HepG2 (cell line): ENCODE measurements at regions not wholly inside any gene's neighbourhood (a gene's known extent, or its start where the extent isn't known, plus 50 kb on each side); places are given as distances from the start of the nearest gene placed in this dataset.
A peak's percentile ranks its signal among the peaks of the same experiment; 100 is the strongest.

Experiments
- ARNTL ChIP-seq: sonication (generic); formaldehyde crosslinking; IDR thresholded peaks from 2 replicates; pipeline ENCODE4 v1.4.0; 2020; ENCODE audit warnings: mild to moderate bottlenecking, missing genetic modification reagents
- HNF4A ChIP-seq: sonication (generic); formaldehyde crosslinking; IDR thresholded peaks from 2 replicates; pipeline ENCODE4 v1.4.0; 2020; ENCODE audit warnings: missing genetic modification reagents
- KLF15 ChIP-seq: sonication (generic); formaldehyde crosslinking; IDR thresholded peaks from 2 replicates; pipeline ENCODE4 v1.8.1; 2023; ENCODE audit warnings: borderline replicate concordance, mild to moderate bottlenecking, inconsistent platforms, missing genetic modification reagents, mixed read lengths
- NONO ChIP-seq, 2 experiments: fragments of 450-650 bp in 1 of 2; sonication (generic) in 1 of 2; formaldehyde crosslinking in 1 of 2; IDR thresholded peaks in 1 of 2; conservative IDR thresholded peaks in 1 of 2; 2 replicates each; pipeline versions ENCODE4 v1.6.1 to v1.8.0; 2017 to 2022; ENCODE audit warnings: mild to moderate bottlenecking in 1 of 2, missing genetic modification reagents in 1 of 2, moderate library complexity in 1 of 2
- RFXAP ChIP-seq: sonication (generic); formaldehyde crosslinking; IDR thresholded peaks from 2 replicates; pipeline ENCODE4 v1.4.0; 2020; ENCODE audit warnings: missing genetic modification reagents, borderline replicate concordance
- SMARCE1 ChIP-seq: fragments of 450-650 bp; IDR thresholded peaks from 2 replicates; pipeline ENCODE4 v1.6.1; 2017; ENCODE audit warnings: borderline replicate concordance
- ZNF20 ChIP-seq: sonication (generic); formaldehyde crosslinking; IDR thresholded peaks from 2 replicates; pipeline ENCODE4 v1.4.0; 2020; ENCODE audit warnings: mild to moderate bottlenecking, moderate library complexity, missing genetic modification reagents
- ZNF256 ChIP-seq: sonication (generic); formaldehyde crosslinking; conservative IDR thresholded peaks from 2 replicates; pipeline ENCODE4 v1.4.0; 2020; ENCODE audit warnings: missing genetic modification reagents
- ZNF354B ChIP-seq: sonication (generic); formaldehyde crosslinking; IDR thresholded peaks from 2 replicates; pipeline ENCODE4 v1.8.0; 2022; ENCODE audit warnings: mild to moderate bottlenecking, missing genetic modification reagents
- ZNF383 ChIP-seq: sonication (generic); formaldehyde crosslinking; IDR thresholded peaks from 2 replicates; pipeline ENCODE4 v1.4.0; 2020; ENCODE audit warnings: missing genetic modification reagents, mild to moderate bottlenecking, borderline replicate concordance
- ZNF451 ChIP-seq: sonication (generic); formaldehyde crosslinking; IDR thresholded peaks from 2 replicates; pipeline ENCODE4 v1.5.0; 2020; ENCODE audit warnings: mild to moderate bottlenecking, missing genetic modification reagents
- ZNF501 ChIP-seq: sonication (generic); formaldehyde crosslinking; IDR thresholded peaks from 2 replicates; pipeline ENCODE4 v1.5.1; 2020; ENCODE audit warnings: mild to moderate bottlenecking, moderate library complexity, missing genetic modification reagents
- ZSCAN29 ChIP-seq: sonication (generic); formaldehyde crosslinking; conservative IDR thresholded peaks from 2 replicates; pipeline ENCODE4 v1.4.0; 2020; ENCODE audit warnings: mild to moderate bottlenecking, missing genetic modification reagents
- ZSCAN9 ChIP-seq: IDR thresholded peaks from 2 replicates; pipeline ENCODE4 v1.6.1; 2016; ENCODE audit warnings: borderline replicate concordance
- ZZZ3 ChIP-seq: sonication (generic); formaldehyde crosslinking; IDR thresholded peaks from 2 replicates; pipeline ENCODE4 v1.4.0; 2020; ENCODE audit warnings: missing genetic modification reagents, mild to moderate bottlenecking, borderline replicate concordance
- TF ChIP-seq, protein P1 (sequence below): sonication (generic); formaldehyde crosslinking; IDR thresholded peaks from 2 replicates; pipeline ENCODE4 v1.9.0; 2021; ENCODE audit warnings: missing genetic modification reagents, borderline replicate concordance
- TF ChIP-seq, protein P2 (sequence below): sonication (generic); formaldehyde crosslinking; IDR thresholded peaks from 2 replicates; pipeline ENCODE4 v1.5.0; 2020; ENCODE audit warnings: mild to moderate bottlenecking, missing genetic modification reagents
- TF ChIP-seq, protein P3 (sequence below): sonication (generic); formaldehyde crosslinking; IDR thresholded peaks from 2 replicates; pipeline ENCODE4 v1.8.0; 2022; ENCODE audit warnings: missing genetic modification reagents, low read depth, mild to moderate bottlenecking, borderline replicate concordance
- TF ChIP-seq, protein P4 (sequence below): sonication (generic); formaldehyde crosslinking; IDR thresholded peaks from 2 replicates; pipeline ENCODE4 v1.5.1; 2020; ENCODE audit warnings: mild to moderate bottlenecking, missing genetic modification reagents, moderate library complexity

DNA sequence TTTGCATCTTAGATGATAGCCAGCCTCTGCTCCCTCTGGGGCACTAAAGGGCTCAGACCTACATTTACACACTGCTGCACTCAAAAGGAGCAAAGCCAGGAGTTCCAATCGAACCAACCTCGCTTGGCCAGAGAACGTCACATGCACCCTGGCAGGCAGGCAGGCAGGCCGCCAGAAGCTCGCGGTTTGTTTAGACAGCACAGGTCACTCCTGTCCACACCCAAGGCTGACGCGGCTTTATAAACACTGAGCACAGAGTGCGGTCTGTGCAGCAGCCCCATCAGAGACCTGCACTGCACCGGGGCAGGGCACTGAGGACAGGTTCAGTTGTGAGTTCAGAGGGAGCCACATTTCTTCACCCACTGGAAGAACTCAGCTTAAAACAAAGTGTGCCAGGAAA is 143.9 kb downstream of the BCOR start (continued):
- TF ChIP-seq, protein P1, sequence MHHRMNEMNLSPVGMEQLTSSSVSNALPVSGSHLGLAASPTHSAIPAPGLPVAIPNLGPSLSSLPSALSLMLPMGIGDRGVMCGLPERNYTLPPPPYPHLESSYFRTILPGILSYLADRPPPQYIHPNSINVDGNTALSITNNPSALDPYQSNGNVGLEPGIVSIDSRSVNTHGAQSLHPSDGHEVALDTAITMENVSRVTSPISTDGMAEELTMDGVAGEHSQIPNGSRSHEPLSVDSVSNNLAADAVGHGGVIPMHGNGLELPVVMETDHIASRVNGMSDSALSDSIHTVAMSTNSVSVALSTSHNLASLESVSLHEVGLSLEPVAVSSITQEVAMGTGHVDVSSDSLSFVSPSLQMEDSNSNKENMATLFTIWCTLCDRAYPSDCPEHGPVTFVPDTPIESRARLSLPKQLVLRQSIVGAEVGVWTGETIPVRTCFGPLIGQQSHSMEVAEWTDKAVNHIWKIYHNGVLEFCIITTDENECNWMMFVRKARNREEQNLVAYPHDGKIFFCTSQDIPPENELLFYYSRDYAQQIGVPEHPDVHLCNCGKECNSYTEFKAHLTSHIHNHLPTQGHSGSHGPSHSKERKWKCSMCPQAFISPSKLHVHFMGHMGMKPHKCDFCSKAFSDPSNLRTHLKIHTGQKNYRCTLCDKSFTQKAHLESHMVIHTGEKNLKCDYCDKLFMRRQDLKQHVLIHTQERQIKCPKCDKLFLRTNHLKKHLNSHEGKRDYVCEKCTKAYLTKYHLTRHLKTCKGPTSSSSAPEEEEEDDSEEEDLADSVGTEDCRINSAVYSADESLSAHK (CRISPR knock-in tag): no peak
- no peak for TF ChIP-seq ZNF383
- TF ChIP-seq ZSCAN29 (CRISPR knock-in tag): 0 out of 2 replicates have a peak, but pooled peaks have one; percentile 27
- 0 out of 2 replicates have a peak, but pooled peaks have one; percentile 34 for TF ChIP-seq ZNF501 (CRISPR knock-in tag)
- TF ChIP-seq, protein P2, sequence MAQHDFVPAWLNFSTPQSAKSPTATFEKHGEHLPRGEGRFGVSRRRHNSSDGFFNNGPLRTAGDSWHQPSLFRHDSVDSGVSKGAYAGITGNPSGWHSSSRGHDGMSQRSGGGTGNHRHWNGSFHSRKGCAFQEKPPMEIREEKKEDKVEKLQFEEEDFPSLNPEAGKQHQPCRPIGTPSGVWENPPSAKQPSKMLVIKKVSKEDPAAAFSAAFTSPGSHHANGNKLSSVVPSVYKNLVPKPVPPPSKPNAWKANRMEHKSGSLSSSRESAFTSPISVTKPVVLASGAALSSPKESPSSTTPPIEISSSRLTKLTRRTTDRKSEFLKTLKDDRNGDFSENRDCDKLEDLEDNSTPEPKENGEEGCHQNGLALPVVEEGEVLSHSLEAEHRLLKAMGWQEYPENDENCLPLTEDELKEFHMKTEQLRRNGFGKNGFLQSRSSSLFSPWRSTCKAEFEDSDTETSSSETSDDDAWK: no peak
- TF ChIP-seq KLF15 (CRISPR knock-in tag): no peak
- TF ChIP-seq ARNTL (CRISPR knock-in tag): 0 out of 2 replicates have a peak, but pooled peaks have one; percentile 43
- no peak for TF ChIP-seq ZNF20 (CRISPR knock-in tag)
- TF ChIP-seq RFXAP (CRISPR knock-in tag): no peak
- TF ChIP-seq, protein P3, sequence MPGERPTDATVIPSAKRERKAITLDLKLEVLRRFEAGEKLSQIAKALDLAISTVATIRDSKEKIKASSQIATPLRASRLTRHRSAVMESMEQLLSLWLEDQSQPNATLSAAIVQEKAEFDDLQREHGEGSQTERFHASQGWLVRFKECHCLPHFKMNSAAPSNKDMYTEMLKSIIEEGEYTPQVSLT (CRISPR knock-in tag): no peak
- TF ChIP-seq ZNF451 (CRISPR knock-in tag): no peak
- TF ChIP-seq ZNF256: no peak
- no peak for TF ChIP-seq ZZZ3
- no peak for TF ChIP-seq ZSCAN9 (CRISPR knock-in tag)
- TF ChIP-seq SMARCE1: no peak
- TF ChIP-seq HNF4A (CRISPR knock-in tag): peak; percentile 65
- TF ChIP-seq ZNF354B (CRISPR knock-in tag): no peak
- no peak for TF ChIP-seq NONO (IDR thresholded peaks at IDR 0.05)
- 0 out of 2 replicates have a peak, but pooled peaks have one; percentile 30 for TF ChIP-seq NONO (CRISPR knock-in tag; conservative IDR thresholded peaks at IDR 0.05)
- TF ChIP-seq, protein P4, sequence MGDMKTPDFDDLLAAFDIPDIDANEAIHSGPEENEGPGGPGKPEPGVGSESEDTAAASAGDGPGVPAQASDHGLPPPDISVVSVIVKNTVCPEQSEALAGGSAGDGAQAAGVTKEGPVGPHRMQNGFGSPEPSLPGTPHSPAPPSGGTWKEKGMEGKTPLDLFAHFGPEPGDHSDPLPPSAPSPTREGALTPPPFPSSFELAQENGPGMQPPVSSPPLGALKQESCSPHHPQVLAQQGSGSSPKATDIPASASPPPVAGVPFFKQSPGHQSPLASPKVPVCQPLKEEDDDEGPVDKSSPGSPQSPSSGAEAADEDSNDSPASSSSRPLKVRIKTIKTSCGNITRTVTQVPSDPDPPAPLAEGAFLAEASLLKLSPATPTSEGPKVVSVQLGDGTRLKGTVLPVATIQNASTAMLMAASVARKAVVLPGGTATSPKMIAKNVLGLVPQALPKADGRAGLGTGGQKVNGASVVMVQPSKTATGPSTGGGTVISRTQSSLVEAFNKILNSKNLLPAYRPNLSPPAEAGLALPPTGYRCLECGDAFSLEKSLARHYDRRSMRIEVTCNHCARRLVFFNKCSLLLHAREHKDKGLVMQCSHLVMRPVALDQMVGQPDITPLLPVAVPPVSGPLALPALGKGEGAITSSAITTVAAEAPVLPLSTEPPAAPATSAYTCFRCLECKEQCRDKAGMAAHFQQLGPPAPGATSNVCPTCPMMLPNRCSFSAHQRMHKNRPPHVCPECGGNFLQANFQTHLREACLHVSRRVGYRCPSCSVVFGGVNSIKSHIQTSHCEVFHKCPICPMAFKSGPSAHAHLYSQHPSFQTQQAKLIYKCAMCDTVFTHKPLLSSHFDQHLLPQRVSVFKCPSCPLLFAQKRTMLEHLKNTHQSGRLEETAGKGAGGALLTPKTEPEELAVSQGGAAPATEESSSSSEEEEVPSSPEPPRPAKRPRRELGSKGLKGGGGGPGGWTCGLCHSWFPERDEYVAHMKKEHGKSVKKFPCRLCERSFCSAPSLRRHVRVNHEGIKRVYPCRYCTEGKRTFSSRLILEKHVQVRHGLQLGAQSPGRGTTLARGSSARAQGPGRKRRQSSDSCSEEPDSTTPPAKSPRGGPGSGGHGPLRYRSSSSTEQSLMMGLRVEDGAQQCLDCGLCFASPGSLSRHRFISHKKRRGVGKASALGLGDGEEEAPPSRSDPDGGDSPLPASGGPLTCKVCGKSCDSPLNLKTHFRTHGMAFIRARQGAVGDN: peak; percentile 92
